ENCODE measurements at regions not wholly inside any gene's neighbourhood (a gene's known extent, or its start where the extent isn't known, plus 50 kb on each side); places are given as distances from the start of the nearest gene placed in this dataset.

DNA sequence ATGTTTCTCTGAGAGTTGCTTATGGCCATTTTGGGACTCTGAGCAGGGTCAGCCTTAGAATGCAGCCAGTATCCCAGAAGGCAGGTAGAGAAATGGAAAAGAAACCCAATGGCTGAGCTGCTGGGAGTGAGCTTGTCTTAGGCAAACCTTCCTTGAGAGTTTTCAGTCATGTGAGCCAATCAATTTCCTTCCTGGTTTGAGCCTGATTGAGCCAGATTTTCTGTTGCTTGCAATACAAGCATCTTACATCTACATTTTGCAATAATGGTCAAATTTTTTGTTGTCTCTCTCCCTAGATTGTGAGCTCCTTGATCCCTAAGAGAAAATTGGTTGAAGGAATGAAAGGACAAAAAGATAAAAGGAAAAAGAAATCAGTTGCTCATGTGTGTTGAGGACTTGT is 155.3 kb downstream of the SNX18 start:
- H3K36me3 Mint-ChIP-seq (ENCODE audit: insufficient read depth, unreplicated experiment) = no peaks in the 10 kb centered on the region
- Histone ChIP-seq H3K9me3 (peaks cover 13% of the 10 kb centered on the region; the same call in 1 of the 2 replicates), H3K4me1 (peaks cover 4% of the 10 kb centered on the region; the same call in 1 of the 2 replicates), H3K27me3 (replicated peaks; ENCODE audit: control insufficient read depth, insufficient read depth, low read length) (no peaks in the 10 kb centered on the region), H3K4me3 (ENCODE audit: low read depth, low read length) (no peak overlapping the region), H3K36me3 (ENCODE audit: control insufficient read depth, insufficient read depth, low read length) (no peaks in the 10 kb centered on the region)
- H3K4me1 Mint-ChIP-seq (ENCODE audit: low read depth, unreplicated experiment) = no peaks in the 10 kb centered on the region
- no peak overlapping the region for H3K27ac Mint-ChIP-seq (ENCODE audit: unreplicated experiment)
- no peak for DNase-seq
- TF ChIP-seq, protein P1, sequence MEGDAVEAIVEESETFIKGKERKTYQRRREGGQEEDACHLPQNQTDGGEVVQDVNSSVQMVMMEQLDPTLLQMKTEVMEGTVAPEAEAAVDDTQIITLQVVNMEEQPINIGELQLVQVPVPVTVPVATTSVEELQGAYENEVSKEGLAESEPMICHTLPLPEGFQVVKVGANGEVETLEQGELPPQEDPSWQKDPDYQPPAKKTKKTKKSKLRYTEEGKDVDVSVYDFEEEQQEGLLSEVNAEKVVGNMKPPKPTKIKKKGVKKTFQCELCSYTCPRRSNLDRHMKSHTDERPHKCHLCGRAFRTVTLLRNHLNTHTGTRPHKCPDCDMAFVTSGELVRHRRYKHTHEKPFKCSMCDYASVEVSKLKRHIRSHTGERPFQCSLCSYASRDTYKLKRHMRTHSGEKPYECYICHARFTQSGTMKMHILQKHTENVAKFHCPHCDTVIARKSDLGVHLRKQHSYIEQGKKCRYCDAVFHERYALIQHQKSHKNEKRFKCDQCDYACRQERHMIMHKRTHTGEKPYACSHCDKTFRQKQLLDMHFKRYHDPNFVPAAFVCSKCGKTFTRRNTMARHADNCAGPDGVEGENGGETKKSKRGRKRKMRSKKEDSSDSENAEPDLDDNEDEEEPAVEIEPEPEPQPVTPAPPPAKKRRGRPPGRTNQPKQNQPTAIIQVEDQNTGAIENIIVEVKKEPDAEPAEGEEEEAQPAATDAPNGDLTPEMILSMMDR (IDR thresholded peaks at IDR 0.05; ENCODE audit: insufficient read depth in 1 of 2, low read depth in 1 of 2, low read length in 1 of 2, severe bottlenecking in 1 of 2, unreplicated experiment in 1 of 2) = no peak
- BruUV-seq (replicated peaks) = no TSS peak
- peaks cover 8% of the 10 kb centered on the region for H3K9me3 Mint-ChIP-seq (ENCODE audit: unreplicated experiment)
- ChIA-PET POLR2A (no interaction called here), CTCF (no interaction called here)
- H3K4me3 Mint-ChIP-seq (ENCODE audit: unreplicated experiment) = no peak overlapping the region
- intact Hi-C loops (cut with micrococcal nuclease; ENCODE audit: unreplicated experiment) = no loop called here
- no peaks in the 10 kb centered on the region for H3K27me3 Mint-ChIP-seq (ENCODE audit: insufficient read depth, unreplicated experiment)

DNA sequence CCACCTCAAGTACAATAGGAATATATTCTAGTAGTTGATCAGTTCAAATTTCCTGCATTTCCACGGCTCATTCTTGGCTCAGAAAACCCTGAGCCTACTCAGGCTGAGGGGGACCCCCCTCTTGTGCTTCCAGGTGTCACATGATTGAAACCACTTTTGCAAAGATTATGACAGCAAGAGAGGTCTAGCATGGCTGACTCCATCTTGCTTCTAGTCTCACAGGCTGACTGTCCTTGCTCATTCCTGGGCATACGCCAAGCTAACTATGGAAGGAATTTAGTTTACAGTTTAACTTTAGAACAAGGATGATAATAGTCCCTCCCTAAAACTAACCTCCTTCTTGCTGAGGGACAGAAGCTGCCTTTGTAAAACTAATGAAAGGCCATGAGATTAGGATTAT is 154.1 kb downstream of the SNX18 start:
- POLR2A ChIA-PET = no interaction called here
- no peak overlapping the region for H3K27ac Mint-ChIP-seq (ENCODE audit: unreplicated experiment)
- no TSS peak for BruUV-seq (replicated peaks)

DNA sequence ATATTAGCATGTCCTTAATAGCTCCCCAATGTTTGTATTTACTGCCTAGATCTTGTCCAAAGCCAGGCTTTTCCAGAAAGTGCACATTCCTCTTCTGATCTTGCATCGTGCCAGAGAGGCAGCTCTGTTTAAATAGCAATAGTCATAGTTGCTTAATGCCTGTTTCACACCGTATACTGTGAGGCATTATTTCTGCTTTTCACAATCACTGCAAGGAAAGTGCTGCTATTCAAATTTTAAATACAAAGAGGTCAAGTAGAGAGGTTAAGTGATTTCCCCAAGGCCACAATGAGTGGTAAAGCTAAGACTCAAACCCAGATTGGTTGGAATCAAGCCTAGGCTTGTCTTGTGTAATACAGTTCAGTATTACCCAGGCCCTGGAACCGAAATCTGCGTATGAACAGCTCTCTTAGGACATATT is 153.6 kb downstream of the SNX18 start:
- no peak overlapping the region for H3K4me3 ChIP-seq (ENCODE audit: low read depth, low read length)
- intact Hi-C loops (cut with micrococcal nuclease; ENCODE audit: unreplicated experiment) = no loop called here
- BruUV-seq (replicated peaks) = no TSS peak
- CTCF ChIA-PET = no interaction called here
- peaks cover 13% of the 10 kb centered on the region; the same call in 1 of the 2 replicates for H3K9me3 ChIP-seq
- H3K36me3 ChIP-seq (ENCODE audit: control insufficient read depth, insufficient read depth, low read length) = no peaks in the 10 kb centered on the region
- Mint-ChIP-seq H3K27ac (ENCODE audit: unreplicated experiment) (no peak overlapping the region), H3K9me3 (ENCODE audit: unreplicated experiment) (peaks cover 9% of the 10 kb centered on the region), H3K4me3 (ENCODE audit: unreplicated experiment) (no peak overlapping the region), H3K27me3 (ENCODE audit: insufficient read depth, unreplicated experiment) (no peaks in the 10 kb centered on the region), H3K4me1 (ENCODE audit: low read depth, unreplicated experiment) (no peaks in the 10 kb centered on the region), H3K36me3 (ENCODE audit: insufficient read depth, unreplicated experiment) (no peaks in the 10 kb centered on the region)
- peak in 1 of 2 experiments; percentile 8 for DNase-seq
- POLR2A ChIA-PET = no interaction called here
- H3K4me1 ChIP-seq = peaks cover 6% of the 10 kb centered on the region; the same call in 1 of the 2 replicates
- H3K27me3 ChIP-seq (replicated peaks; ENCODE audit: control insufficient read depth, insufficient read depth, low read length) = no peaks in the 10 kb centered on the region
- TF ChIP-seq, protein P1 (IDR thresholded peaks at IDR 0.05; ENCODE audit: insufficient read depth in 1 of 2, low read depth in 1 of 2, low read length in 1 of 2, severe bottlenecking in 1 of 2, unreplicated experiment in 1 of 2) = no peak

More for the DNA sequence above, 154.1 kb downstream of the SNX18 start:
- Histone ChIP-seq H3K9me3 (peaks cover 13% of the 10 kb centered on the region; the same call in 1 of the 2 replicates), H3K27me3 (replicated peaks; ENCODE audit: control insufficient read depth, insufficient read depth, low read length) (no peaks in the 10 kb centered on the region), H3K4me3 (ENCODE audit: low read depth, low read length) (no peak overlapping the region), H3K4me1 (peaks cover 6% of the 10 kb centered on the region; the same call in 1 of the 2 replicates), H3K36me3 (ENCODE audit: control insufficient read depth, insufficient read depth, low read length) (no peaks in the 10 kb centered on the region)
- CTCF ChIA-PET = no interaction called here
- no peak overlapping the region for H3K4me3 Mint-ChIP-seq (ENCODE audit: unreplicated experiment)
- no peaks in the 10 kb centered on the region for H3K36me3 Mint-ChIP-seq (ENCODE audit: insufficient read depth, unreplicated experiment)
- no peaks in the 10 kb centered on the region for H3K4me1 Mint-ChIP-seq (ENCODE audit: low read depth, unreplicated experiment)
- intact Hi-C loops (cut with micrococcal nuclease; ENCODE audit: unreplicated experiment) = no loop called here
- peaks cover 9% of the 10 kb centered on the region for H3K9me3 Mint-ChIP-seq (ENCODE audit: unreplicated experiment)
- no peaks in the 10 kb centered on the region for H3K27me3 Mint-ChIP-seq (ENCODE audit: insufficient read depth, unreplicated experiment)
- TF ChIP-seq, protein P1 (IDR thresholded peaks at IDR 0.05; ENCODE audit: insufficient read depth in 1 of 2, low read depth in 1 of 2, low read length in 1 of 2, severe bottlenecking in 1 of 2, unreplicated experiment in 1 of 2) = no peak
- DNase-seq = no peak
